Stimulated activated CD4-positive, alpha-beta T cell treated with anti-CD3 and anti-CD28 coated beads, TNF-alpha, amount 100 ng/mL, for 48 hours (primary cell): ENCODE measurements at regions not wholly inside any gene's neighbourhood (a gene's known extent, or its start where the extent isn't known, plus 50 kb on each side); places are given as distances from the start of the nearest gene placed in this dataset.
"Not testable (repeated sequence)": the region's sequence is repeated elsewhere in the genome, so short reads cannot be mapped to it uniquely, and the experiment has no call there.

Source experiments
- DNase-seq, 3 donors: peaks; one replicate each; pipeline ENCODE4 v3.0.0-alpha.2; 2020; ENCODE audit warnings: low read depth in 3 of 3

DNA sequence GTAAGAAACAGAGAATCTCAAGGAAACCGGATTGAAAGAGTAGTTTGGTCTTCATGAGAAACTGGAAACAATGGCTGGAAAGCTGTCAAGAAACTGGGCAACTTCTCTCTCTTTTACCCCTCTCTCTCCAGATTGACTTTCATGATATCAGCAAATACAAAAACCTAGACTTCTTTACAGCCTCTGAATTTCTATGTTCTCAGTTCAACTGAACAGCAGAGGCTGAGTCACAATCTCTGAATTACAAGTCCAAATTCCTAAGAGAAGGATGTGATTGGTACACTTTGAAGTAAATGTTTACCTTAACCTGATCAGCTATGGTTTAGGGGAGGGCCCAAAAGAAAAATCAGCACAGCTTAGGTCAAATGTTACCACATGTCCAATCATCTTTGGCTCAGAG is 974.9 kb downstream of the RPA4 start:
- DNase-seq = no peak

DNA sequence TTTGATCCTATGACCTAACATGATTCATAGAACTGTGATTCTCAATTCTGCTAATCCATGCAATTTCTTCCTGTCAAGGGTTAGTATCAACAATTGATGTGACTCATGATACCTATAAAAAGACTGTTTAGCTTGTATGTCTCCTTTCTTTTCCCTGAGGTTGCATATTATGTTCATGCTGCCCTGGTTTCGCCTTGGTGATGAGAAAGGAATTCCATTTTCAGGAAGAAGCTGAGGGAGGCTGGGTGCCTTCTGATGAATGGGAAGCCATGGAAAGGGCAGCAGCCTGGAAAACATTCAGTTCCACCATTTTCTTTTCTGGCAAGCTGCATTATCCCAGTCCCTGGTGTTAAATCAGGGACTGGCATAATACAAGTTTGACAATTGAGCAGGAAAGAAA is 976.5 kb downstream of the RPA4 start:
- DNase-seq = no peak

- no peak for DNase-seq
These were observed 979.6 kb downstream of the RPA4 start for GRCh38 chrX:97863261-97863660.

GRCh38 chrX:97867266-97867665 is 983.6 kb downstream of the RPA4 start:
- DNase-seq = no peak

- DNase-seq = no peak
These were observed 993.1 kb downstream of the RPA4 start for GRCh38 chrX:97876697-97877407.

DNA sequence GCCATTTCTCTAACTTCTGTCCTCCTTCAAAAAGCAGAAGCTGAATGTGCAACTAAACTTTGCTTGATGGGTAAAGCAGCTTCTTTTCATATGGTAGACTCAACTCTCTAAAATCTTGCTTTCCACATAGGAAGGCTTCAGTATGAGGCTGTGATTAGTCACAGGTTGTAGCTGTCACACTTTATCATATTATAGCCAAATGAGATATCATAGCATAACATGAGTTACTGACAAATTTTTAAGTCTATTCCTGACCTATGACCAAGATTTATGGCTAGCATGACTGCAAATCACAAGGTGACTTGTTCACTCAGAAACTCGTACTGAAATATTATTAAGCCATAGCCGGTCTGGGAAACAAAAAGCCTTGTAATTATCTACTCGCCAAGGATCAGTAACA is 998.6 kb downstream of the RPA4 start:
- no peak for DNase-seq

DNA sequence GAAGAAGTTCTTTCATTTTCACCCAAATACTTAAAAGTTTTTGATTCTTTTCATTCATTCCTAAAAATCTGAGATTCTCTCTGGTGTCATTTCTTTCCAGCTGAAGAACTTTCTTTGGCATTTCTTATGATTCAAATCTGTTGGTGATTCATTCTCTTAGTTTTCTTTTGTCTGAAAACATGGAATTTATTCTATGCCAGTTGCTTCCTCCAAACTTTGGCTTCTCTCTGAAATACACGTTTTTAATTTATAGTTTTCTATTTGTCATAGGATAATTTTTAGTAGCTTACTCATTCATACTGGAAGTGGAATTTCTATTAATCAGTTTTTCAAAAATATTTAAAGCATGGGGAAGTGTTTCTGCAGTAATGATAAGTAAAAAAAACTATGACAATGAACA is 1012.0 kb downstream of the RPA4 start:
- no peak for DNase-seq

DNA sequence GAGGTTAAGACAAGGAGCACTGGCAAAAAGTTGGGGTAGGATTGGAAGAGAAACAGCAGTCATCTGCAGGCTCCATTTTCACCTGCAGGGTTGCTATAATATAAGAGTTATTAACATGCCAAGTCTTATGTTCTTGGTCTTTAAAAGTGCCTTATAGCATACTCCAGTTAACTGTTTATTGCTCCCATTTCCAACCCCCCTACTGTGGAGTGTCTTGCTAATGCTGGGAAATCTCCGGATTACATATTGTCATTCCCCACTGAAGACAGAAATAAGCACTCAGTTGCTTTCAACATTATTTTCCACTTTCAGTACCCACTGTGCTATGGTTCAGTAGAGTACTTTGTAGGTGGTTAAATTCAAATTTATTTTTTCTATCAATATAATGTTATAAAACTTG is 1014.3 kb downstream of the RPA4 start:
- DNase-seq = no peak

- no peak for DNase-seq
These were observed 1015.1 kb downstream of the RPA4 start for GRCh38 chrX:97898798-97899197.

GRCh38 chrX:97907791-97908190 is 1024.1 kb downstream of the RPA4 start:
- DNase-seq = no peak

- no peak for DNase-seq
These were observed 1025.5 kb downstream of the RPA4 start for GRCh38 chrX:97909245-97909644.

GRCh38 chrX:97915390-97915789 is 1031.7 kb downstream of the RPA4 start:
- DNase-seq = not testable (repeated sequence)

GRCh38 chrX:97921223-97921622 is 1037.5 kb downstream of the RPA4 start:
- not testable (repeated sequence) for DNase-seq

- no peak for DNase-seq
These were observed 1047.9 kb downstream of the RPA4 start for GRCh38 chrX:97931586-97931985.

DNA sequence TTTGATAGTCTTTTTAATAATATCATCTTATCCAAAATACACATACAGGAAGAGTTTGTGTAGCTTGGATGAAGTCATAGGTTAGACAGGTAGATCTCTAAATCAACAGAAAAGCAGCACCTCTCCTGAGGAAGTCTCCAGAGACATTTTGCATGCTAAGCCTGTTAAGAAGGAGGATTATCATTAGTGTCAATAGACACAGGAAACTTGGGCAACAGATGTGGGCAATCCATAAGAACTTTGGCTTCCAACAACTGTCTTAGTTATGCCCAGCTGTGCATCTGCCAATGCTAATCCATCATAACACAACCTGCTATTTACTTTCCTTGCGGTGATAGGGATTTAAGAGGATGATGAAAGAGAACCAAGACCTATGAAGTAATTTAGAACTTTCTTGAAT is 1052.6 kb downstream of the RPA4 start:
- no peak for DNase-seq

- DNase-seq = no peak
These were observed 1055.0 kb downstream of the RPA4 start for GRCh38 chrX:97938706-97939105.

- DNase-seq = no peak
These were observed 1084.9 kb downstream of the RPA4 start for GRCh38 chrX:97968376-97969163.

GRCh38 chrX:97984641-97985040 is 1100.9 kb downstream of the RPA4 start:
- DNase-seq = no peak

DNA sequence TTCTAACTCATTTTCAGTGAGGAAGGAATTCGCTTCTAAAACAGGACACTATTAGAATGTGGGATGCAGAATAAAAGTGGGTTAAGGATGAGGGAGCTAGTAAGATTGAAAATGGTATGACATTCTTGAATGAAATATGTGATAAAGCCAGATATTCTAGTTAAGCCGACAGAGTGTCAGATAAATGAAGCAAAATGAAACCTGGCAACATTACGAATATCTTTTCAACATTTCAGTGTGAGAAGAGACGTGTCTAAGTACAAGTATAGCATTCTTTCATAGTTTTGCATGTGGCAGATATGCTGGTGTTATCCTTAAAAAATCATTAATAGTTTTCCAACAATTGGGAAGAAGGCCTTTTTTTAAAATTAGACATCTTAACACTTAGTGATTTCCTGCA is 1101.4 kb downstream of the RPA4 start:
- DNase-seq = no peak

DNA sequence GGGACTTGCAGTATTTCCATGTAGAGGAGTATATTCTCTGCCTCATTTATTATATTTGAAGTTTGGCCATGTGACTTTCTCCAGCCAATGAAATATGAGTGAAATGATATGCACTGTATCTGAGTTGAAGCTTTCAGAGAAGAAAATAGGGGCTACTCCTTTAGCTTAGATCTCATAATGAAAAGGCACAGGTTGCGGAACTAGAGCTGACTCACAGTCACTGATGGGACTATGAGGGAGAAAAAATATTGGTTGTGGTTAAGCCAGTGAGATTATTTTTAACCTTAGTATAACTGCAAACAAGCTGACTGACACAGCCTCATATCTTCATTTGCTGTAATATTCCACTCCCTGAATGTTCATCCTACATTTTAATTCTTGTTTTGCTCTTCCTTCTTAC is 1104.3 kb downstream of the RPA4 start:
- no peak for DNase-seq

DNA sequence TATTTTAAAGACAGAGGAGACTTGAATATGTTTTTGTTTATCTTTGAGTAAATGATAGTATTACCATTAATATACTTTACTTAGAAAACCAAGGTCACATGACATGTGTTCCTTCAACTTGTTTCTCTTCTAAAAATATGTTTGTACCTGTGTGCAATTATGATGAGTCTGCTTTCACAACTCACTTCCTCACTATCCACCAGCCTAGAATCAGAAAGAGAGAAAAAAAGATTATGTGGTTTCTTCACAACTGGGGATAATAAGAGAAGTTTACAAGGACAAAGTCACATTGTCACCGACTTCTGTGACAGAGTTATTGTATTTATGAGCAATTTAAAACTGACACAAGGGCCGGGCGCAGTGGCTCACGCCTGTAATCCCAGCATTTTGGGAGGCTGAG is 1112.1 kb downstream of the RPA4 start:
- DNase-seq = no peak

DNA sequence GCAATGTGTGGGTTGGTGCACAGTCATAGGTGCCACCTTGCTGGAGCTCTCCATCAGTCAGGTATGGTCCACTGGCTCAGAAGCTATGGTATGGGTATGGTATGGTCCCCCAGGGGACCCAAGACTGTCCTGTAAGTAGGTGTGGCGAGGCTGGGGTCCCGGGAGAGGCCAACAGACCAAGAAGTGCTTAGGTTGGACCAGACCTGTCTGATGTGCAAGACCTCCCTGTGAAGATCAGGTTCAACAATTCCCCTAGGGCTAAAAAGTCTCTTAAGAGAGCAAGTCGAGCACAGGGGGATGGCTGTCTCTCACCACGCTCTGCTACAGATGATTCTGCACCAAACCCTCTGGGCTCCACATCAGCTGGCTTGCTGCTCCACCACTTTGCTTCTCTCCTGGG is 1145.0 kb downstream of the RPA4 start:
- no peak for DNase-seq

DNA sequence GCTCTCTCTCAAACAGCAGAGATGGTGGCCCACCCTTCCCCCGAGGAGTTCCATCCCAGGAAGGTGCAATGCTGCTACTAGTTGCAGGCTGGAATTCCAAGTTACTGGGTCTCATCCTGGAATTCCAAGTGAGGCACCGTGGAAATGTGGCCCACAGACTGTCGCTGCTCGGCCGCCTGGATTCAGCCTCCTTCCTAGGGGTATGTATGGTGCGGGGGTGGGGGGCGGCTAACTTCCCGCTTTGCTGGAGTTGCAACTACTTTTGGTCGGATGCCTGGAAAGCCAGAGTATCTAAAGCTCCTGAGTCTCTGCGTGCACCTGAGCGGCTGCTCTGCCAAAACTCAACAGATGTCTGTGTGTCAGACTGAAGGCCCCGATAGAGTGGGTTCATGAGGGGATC is 1146.2 kb downstream of the RPA4 start:
- DNase-seq = no peak
